Endodermal cell (in vitro differentiated cells): ENCODE measurements at regions not wholly inside any gene's neighbourhood (a gene's known extent, or its start where the extent isn't known, plus 50 kb on each side); places are given as distances from the start of the nearest gene placed in this dataset.

ENCODE experiments used
- DNase-seq: peaks from one replicate; pipeline ENCODE4 v3.0.0-alpha.2; 2017
- H3K27ac ChIP-seq: 2 replicates; pipeline ENCODE4 v1.5.1; 2013; ENCODE audit warnings: mild to moderate bottlenecking, low read depth, low read length, moderate library complexity
- H3K27me3 ChIP-seq: 2 replicates; pipeline ENCODE4 v1.6.1; 2013; ENCODE audit warnings: mild to moderate bottlenecking, low read length, moderate library complexity; ENCODE audit not compliant: insufficient read depth, control insufficient read depth, poor library complexity, severe bottlenecking
- H3K36me3 ChIP-seq: 2 replicates; pipeline ENCODE4 v1.7.0; 2013; ENCODE audit warnings: mild to moderate bottlenecking, low read length, moderate library complexity; ENCODE audit not compliant: control insufficient read depth, insufficient read depth
- H3K4me1 ChIP-seq: one replicate; pipeline ENCODE4 v1.7.0; 2013; ENCODE audit warnings: low read length; ENCODE audit not compliant: control insufficient read depth, insufficient read depth
- H3K4me3 ChIP-seq: 2 replicates; pipeline ENCODE4 v1.5.1; 2013; ENCODE audit warnings: mild to moderate bottlenecking, low read length, moderate library complexity
- H3K9ac ChIP-seq: 2 replicates; pipeline ENCODE4 v1.6.1; 2013; ENCODE audit warnings: mild to moderate bottlenecking, low read length, moderate library complexity; ENCODE audit not compliant: poor library complexity, severe bottlenecking; ENCODE audit errors: extremely low read depth
- H3K9me3 ChIP-seq: 2 replicates; pipeline ENCODE4 v1.6.1; 2013; ENCODE audit warnings: mild to moderate bottlenecking, low read length, moderate library complexity; ENCODE audit not compliant: control insufficient read depth
- H3K27ac Mint-ChIP-seq: 2 replicates; pipeline ENCODE4 v1.8.0; 2020; ENCODE audit warnings: mixed read lengths
- H3K27me3 Mint-ChIP-seq: 2 replicates; pipeline ENCODE4 v1.8.0; 2021; ENCODE audit warnings: mild to moderate bottlenecking, mixed read lengths; ENCODE audit not compliant: insufficient read depth
- H3K36me3 Mint-ChIP-seq: 2 replicates; pipeline ENCODE4 v1.8.0; 2020; ENCODE audit warnings: low read depth, mixed read lengths
- H3K4me1 Mint-ChIP-seq: 2 replicates; pipeline ENCODE4 v1.8.0; 2020; ENCODE audit warnings: mixed read lengths
- H3K4me3 Mint-ChIP-seq: 2 replicates; pipeline ENCODE4 v1.8.0; 2020; ENCODE audit warnings: mild to moderate bottlenecking, moderate library complexity, mixed read lengths
- H3K9me3 Mint-ChIP-seq: 2 replicates; pipeline ENCODE4 v1.8.0; 2020; ENCODE audit warnings: mild to moderate bottlenecking, mixed read lengths
- CTCF ChIP-seq: fragments of 200-600 bp; sonication (generic); conservative IDR thresholded peaks from 2 replicates; pipeline ENCODE4 v1.5.0; 2021; ENCODE audit warnings: antibody characterized with exemption, mild to moderate bottlenecking
- WGBS, 2 experiments: methylation state at CpG; one replicate each; pipeline versions ENCODE4 v1.1.5 to v1.1.7; 2013; ENCODE audit warnings: missing lambda C conversion rate in 2 of 2, mixed read lengths in 1 of 2; ENCODE audit not compliant: insufficient coverage in 1 of 2, insufficient read length in 1 of 2; 5-methylcytosine and 5-hydroxymethylcytosine counted together

GRCh38 chr15:39318231-39318630, 262.6 kb upstream of the THBS1 start:
- Histone ChIP-seq H3K27me3 (no peaks in the 10 kb centered on the region), H3K9me3 (peaks cover 8% of the 10 kb centered on the region), H3K9ac (no peak overlapping the region), H3K36me3 (no peaks in the 10 kb centered on the region), H3K27ac (no peak overlapping the region), H3K4me1 (no peaks in the 10 kb centered on the region), H3K4me3 (no peak overlapping the region)
- no peak for TF ChIP-seq CTCF
- H3K27me3 Mint-ChIP-seq = no peaks in the 10 kb centered on the region
- H3K4me1 Mint-ChIP-seq = no peaks in the 10 kb centered on the region
- peaks cover 2% of the 10 kb centered on the region for H3K36me3 Mint-ChIP-seq
- no peak overlapping the region for H3K4me3 Mint-ChIP-seq
- WGBS, 2 experiments = 78 to 96% methylated on average over 1 to 2 of the region's 2 CpGs
- H3K9me3 Mint-ChIP-seq = peaks cover 10% of the 10 kb centered on the region
- no peak for DNase-seq
- H3K27ac Mint-ChIP-seq = no peak overlapping the region

GRCh38 chr15:39320355-39320754, 260.5 kb upstream of the THBS1 start:
- Mint-ChIP-seq H3K4me3 (no peak overlapping the region), H3K4me1 (no peaks in the 10 kb centered on the region), H3K27ac (no peak overlapping the region), H3K36me3 (peaks cover 2% of the 10 kb centered on the region), H3K9me3 (peaks cover 10% of the 10 kb centered on the region), H3K27me3 (no peaks in the 10 kb centered on the region)
- Histone ChIP-seq H3K4me1 (no peaks in the 10 kb centered on the region), H3K27me3 (no peaks in the 10 kb centered on the region), H3K9me3 (peaks cover 8% of the 10 kb centered on the region), H3K9ac (no peak overlapping the region), H3K27ac (no peak overlapping the region), H3K36me3 (no peaks in the 10 kb centered on the region), H3K4me3 (no peak overlapping the region)
- no peak for DNase-seq
- no peak for TF ChIP-seq CTCF

GRCh38 chr15:39320886-39321285, 260.0 kb upstream of the THBS1 start:
- H3K4me1 ChIP-seq = no peaks in the 10 kb centered on the region
- WGBS, 2 experiments = 97% methylated on average over 1 of the region's 1 CpG; no CpG with 5 or more reads in 1 of the 2 experiments
- H3K9me3 ChIP-seq = peaks cover 8% of the 10 kb centered on the region
- no peak for TF ChIP-seq CTCF
- no peak overlapping the region for H3K27ac ChIP-seq
- Mint-ChIP-seq H3K9me3 (peaks cover 10% of the 10 kb centered on the region), H3K36me3 (peaks cover 2% of the 10 kb centered on the region), H3K4me1 (no peaks in the 10 kb centered on the region), H3K4me3 (no peak overlapping the region), H3K27ac (no peak overlapping the region), H3K27me3 (no peaks in the 10 kb centered on the region)
- H3K4me3 ChIP-seq = no peak overlapping the region
- H3K9ac ChIP-seq = no peak overlapping the region
- no peaks in the 10 kb centered on the region for H3K27me3 ChIP-seq
- no peak for DNase-seq
- no peaks in the 10 kb centered on the region for H3K36me3 ChIP-seq
